Renal cortex interstitium (tissue), 11 donors: ENCODE measurements at regions not wholly inside any gene's neighbourhood (a gene's known extent, or its start where the extent isn't known, plus 50 kb on each side); places are given as distances from the start of the nearest gene placed in this dataset.
"Not testable (repeated sequence)": the region's sequence is repeated elsewhere in the genome, so short reads cannot be mapped to it uniquely, and the experiment has no call there.

Experiments
- DNase-seq, 11 donors: peaks; one replicate each; pipeline ENCODE4 v3.0.0-alpha.2; 2013; ENCODE audit warnings: low read depth in 9 of 11, low spot score in 4 of 11; ENCODE audit errors: extremely low read depth in 1 of 11

DNA sequence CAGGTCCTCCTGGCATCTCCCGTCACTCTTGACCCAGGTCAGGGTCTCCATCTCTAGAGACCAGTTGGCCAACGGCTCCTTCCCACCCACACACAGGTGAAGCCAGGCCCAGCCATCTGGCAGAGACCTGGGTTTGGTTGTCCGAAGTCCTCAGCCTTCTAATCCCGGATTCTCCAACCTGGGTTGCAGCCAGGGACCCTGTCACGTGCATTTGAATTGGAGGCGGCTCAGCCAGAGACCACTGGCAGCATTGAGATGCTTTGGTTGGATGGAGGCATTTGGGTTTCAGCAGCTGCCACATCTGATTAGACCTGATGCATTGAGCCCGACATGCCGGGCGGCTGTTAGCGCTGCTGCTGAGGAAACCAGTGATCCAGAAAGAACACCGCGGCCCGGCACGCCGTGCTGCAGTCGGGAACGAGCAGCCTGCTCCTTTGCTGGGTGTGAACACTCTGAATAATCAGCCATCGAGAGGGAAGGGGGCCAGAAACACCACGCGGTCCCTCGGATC is 163.2 kb downstream of the BRD1 start:
- DNase-seq, result no peak

DNA sequence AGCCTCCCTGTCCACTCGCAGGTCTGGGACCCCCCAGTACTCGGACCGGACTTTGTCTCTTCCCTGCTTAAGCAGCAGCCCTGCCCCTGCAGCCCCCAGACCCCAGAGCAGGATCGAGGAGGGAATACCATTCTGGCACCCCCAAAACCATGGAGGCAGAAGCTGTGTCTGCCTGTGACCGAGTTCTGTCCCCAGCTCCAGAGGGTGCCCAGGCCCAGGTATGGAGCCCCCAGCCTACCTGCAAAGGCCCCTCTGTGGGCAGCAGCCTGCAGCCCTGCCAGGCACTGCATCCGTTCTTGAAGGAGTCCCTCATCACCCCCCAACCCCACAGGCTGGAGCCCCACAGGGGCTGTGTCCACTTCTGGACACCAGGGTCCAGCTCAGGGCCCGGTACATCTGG is 163.8 kb downstream of the BRD1 start:
- DNase-seq, result no peak

DNA sequence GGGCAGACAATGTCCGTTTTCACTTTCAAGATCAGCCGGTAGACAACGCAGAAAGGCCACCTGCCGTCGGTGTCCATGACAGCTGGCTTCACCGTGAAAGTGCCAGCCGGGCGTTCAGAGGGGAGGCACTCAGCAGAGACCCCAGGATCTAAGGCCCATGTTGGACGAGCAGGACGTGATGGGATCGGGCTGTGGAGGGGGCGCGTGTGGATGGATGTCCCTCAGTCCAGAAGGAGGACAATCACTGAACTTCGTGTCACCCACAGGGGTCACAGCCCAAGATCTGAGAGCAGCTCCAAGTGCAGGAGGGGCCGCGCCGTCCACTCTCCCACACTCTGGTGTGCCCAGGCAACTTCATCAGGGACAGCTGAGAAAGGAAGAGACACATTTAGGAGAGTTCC is 164.4 kb downstream of the BRD1 start:
- no peak for DNase-seq

DNA sequence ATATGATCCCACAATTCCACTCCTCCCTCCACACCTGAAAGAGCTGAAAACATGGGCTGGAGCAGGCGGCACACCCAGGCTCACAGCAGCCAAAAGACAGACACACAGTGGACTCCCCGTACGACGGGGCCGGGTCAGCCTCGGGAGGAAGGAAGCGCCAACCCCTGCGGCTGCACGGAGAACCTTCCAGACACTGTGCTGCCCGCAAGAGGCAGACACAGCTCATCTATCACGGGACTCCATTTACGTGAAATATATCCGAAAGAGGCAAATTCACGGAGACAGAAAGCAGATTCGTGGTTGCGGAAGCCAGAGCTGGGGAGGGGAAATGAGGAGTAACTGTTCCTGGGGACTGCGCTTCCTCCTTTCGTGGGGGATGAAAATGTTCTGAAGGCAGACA is 165.0 kb downstream of the BRD1 start:
- DNase-seq, result no peak

DNA sequence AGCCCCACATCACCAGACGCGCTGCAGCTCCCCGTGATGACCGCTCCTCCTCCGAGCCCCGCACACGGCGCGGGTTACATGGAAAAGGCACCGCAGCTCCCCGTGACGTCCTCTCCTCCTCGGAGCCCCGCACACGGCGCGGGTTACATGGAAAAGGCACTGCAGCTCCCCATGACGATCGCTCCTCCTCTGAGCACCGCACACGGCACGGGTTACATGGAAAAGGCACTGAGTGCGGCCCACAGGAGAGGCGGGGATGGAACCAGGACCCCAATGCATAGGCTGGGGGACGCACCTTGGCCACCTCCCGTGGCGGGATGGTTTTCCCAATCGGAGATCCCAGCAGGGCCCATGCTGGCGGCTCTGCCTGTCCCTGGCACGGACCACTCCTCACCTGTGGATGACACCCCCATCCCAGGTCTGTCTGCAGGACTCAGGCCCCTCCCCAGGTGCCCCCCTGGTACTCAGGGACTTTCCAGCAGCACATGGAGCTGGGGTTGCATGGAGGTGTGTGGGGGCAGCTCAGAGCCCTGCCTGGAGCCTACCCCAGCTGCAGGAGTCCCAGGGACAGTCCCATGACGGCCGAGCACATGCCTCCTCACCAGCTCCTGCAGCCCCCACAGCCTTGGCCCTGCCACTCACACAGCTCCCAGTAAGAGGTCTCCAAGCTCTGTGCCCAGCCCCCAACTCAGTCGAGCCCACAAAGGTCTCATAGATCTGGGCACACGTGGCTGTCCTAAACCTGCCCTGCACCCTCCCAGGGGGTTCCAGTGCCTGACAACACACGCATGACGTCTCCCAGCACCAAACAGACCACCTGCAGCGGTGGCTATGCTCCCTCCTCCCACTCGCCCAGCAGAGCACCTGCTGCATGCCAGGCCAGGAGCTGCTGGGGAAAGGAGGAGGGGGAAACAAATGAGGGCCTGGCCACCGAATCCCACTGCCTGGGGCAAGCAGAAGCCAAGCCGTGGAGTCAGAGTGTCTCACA is 166.6 kb downstream of the BRD1 start:
- no peak for DNase-seq

DNA sequence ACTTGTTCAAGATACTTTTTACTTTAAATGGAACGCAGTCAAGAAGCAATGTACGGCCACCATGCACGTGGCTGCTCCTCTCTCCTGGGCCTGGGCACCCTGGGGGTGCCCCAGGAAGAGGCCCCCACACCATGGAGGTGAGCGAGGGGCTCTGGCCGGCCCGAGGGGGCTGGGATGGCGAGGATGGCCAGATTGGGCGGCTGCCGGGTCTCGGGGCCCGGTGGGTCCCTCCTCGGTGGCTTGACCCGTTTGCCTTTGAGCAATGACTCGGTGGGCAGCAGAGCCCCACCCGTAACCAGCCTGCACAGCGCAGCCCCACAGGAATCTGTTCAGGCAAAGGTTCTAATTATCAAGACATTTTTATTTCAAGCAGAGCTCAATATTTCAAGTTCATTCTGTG is 167.4 kb downstream of the BRD1 start:
- no peak for DNase-seq

DNA sequence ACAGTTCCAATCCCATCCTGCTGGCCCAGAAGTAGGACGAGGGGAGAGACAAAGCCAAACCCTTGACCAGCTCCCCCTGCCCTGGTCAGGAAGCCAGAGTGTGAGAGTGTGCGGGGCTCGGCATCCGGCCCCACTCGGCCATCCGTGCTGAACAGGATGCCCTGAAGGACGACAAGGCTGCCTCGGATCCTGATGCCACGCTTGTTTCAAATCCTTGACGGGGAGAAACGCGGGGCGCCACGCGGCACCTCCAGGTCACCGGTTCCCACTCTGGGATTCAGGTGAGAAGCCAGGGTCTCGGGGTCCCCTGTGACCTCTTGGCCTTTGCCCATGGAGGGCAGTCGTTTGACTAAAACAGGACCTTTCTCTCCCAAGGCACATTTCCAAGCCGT is 167.8 kb downstream of the BRD1 start:
- DNase-seq, result no peak

DNA sequence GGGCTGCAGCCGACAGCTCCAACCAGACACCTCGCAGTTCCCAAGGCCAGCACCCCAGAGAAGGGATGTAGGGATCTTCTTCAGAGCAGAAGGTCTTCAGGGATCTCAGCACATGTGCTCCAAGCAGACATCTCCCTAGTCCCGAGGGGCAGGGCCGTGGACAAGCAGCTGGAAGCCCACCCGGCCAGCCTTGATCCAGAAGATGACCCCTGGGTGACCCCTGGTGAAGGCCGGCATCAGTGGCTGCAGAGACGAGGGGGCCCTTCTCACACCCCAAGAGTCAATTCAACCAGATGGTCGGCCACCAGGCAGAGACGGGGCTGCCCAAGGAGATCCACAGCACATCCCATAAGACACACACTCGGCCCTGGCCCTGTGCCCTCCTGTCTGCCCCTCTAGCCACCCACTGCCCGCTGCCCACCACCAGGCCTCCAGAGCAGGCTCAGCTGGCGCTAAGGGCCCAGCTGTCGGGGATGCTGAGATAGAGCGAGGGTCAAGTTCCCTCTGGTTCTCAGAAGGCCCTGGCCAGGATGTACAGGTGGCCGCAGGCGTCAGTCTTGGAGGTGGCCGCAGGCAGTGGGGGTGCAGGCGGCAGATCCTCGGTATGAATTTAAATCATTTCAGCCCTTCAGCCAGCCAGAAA is 168.3 kb downstream of the BRD1 start:
- no peak for DNase-seq

DNA sequence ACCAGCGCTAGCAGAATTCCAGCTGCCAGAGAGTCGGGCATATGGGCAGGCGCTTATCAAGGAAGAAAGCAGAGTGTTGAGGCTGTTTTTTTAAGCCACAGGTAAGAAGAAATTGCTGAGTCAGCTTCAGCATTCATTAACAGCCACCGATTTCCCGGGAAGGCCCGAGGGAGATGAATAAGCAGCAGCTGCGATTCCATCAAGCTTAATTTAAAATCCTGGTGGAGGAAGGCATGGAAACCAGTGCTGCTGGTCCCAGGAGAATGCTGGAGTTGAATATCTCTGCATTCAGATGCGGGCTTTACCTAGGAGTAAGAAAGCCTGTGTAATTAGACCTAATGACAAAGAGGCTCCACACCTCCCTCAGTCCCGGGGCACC is 168.8 kb downstream of the BRD1 start:
- DNase-seq, result no peak

DNA sequence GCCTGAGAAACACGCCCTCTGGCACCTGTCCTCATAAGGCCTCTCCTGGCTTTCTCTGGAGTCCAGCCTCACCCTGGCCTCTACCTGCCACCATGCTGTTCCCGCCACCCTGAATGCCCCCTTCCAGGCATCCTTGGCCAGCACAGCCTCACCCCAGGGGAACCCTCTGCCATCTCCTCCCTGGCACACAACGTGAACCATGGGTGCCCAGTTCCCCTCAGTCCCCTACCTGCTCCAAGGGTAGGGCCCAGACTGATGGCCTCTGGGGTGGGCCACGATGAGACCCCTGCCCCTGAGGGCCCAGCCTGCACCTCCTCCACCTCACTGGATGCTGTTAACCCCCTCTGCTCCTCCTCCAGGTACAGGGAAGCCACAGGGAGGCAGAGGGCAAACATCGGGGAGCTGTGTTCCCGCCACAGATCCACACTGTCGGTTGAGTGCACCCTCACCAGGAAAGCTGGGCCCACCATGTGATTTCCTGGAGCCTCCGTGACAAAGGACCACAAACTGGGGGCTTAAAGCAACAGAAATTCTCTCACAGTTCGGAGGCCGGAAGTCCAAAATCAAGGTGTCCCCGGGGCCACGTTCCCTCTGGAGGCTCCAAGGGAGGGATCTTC is 169.6 kb downstream of the BRD1 start:
- DNase-seq, result no peak

DNA sequence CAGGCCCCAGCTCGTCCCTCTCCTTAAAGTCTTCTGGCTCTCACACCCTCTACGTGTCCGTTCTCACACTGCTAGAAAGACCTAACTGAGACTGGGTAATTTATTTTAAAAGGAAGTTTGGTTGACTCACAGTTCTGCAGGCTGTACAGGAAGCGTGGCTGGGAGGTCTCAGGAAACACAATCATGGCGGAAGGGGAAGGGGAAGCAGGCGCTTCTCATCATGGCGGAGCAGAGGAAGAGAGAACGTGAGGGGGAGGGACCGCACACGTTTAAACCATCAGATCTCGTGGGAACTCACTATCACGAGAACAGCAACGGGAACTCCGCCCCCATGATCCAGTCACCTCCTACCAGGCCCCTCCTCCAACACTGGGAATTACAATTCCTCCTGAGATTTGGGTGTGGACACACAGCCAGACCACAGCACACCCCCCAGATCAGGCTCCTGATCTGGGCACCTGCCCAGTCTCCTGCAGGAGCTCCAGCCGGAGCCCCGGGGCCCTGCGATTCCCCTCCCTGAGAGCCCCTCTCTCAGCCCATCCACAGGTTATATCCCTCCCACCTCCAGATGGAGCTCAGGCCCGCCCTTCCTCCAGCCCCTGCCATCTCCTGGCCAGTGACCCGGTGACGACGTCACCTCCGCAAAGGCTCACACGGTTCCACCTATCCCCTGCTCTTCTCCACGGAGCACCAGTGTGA is 170.2 kb downstream of the BRD1 start:
- no peak for DNase-seq

DNA sequence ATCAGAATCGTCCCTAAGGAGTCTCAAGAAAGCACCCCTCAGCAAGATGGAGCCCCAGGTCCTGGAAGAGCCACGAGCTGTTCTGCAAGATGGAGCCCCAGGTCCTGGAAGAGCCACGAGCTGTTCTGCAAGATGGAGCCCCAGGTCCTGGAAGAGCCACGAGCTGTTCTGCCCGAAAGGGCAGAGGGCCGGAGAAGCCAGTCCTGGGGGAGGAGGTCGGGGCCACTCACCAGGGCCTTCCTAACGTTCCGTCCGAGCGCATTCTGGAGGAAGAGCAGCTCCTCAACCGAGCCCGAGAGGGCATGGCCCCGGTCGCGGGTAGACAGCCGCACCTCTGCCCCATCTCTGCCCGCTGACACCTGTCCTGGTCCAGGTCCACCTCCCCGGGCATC is 170.8 kb downstream of the BRD1 start:
- DNase-seq, result not testable (repeated sequence)

DNA sequence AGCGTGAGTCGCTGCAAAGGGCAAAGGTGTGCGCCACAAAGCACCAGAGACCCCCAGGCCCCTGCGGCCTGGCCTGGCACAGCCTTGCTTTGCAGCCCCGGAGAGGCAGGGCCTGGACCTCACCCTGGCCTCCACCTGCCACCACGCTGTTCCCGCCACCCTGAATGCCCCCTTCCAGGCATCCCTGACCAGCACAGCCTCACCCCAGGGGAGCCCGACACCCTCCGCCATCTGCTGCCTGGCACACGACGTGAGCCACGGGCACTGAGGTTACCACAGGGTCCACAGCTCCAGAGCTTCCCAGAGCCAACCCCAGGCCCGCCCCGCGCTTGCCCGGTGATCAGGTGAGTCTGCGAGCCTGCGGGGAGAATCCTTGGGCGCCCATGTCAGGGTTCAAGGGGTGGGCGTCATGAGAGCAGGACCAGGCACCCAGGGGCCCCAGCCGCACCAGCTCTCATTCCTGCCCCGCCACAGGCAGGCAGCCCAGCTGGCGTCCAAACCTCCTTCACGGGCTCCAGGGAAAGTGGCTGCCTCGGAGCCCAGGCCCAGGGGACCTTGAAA is 171.3 kb downstream of the BRD1 start:
- no peak for DNase-seq

DNA sequence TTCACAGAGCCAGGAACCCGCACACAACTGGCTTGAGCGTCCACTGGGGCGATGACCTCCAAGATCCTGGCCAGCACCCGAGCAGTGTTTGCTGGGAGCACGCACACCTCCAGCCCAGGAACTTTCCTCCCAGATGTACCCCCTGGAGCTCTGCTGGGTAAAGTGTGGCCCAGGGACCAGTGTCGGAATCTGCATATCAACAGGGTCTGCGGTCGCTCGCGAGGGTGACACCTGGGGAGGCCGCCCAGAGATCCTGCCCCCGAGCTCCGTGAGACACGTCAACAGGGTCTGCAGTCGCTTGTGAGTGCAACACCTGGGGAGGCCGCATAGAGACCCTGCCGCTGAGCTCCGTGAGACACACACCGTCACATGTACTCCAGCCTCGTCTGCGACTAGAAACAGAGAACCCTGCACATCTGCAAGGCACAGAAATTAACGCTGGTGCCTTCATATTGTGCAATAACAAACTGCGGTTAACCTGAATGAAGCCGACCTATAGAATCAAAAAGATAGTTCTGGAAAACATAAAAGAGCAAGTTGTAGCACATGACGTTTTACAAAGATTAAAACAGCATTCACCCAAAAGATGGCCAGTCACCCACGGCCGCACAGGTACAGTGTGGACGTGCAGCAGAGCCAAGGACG is 172.4 kb downstream of the BRD1 start:
- DNase-seq, result no peak

DNA sequence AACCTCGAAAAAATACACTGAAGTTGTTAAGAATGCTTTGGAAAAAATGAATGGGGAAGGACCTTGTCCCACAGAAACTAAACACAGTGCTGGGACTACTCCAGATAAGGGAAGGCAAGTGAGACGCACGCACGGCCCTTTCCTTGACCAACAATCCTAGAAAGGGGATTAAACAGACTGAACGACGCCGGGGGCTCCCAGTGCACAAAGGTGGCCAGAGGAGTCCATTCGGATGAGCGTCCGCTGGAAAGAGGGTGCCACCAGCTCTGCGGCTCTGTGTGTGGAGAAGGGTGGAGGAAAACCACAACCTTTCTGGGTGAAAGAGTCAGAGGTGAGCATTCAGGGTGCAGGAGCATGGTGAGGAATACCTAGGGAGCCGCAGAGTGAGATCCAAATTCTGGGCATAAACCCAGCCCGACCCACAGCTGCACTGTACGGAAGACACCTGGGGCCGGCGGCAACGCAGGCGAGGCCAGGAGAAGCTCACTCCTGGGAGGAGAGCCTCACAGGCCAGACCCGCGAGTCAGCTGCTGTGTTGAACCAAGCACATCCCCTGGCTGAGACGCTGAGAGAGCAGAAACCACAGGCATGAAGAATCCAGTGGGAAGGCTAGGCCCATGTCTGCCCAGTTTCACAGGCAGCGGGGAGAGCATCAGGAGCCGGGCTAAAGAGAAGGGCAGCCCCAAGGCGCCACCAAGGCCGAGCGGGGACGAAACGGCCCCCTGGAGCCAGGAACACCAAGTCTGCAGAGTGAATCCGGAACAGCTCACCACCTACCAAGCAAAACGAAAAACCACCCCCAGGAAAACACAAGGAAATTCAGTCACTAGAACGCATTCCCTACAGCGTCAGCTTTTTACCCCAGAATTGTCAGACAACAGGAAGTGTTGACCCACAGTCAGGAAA is 177.1 kb downstream of the BRD1 start:
- no peak for DNase-seq

DNA sequence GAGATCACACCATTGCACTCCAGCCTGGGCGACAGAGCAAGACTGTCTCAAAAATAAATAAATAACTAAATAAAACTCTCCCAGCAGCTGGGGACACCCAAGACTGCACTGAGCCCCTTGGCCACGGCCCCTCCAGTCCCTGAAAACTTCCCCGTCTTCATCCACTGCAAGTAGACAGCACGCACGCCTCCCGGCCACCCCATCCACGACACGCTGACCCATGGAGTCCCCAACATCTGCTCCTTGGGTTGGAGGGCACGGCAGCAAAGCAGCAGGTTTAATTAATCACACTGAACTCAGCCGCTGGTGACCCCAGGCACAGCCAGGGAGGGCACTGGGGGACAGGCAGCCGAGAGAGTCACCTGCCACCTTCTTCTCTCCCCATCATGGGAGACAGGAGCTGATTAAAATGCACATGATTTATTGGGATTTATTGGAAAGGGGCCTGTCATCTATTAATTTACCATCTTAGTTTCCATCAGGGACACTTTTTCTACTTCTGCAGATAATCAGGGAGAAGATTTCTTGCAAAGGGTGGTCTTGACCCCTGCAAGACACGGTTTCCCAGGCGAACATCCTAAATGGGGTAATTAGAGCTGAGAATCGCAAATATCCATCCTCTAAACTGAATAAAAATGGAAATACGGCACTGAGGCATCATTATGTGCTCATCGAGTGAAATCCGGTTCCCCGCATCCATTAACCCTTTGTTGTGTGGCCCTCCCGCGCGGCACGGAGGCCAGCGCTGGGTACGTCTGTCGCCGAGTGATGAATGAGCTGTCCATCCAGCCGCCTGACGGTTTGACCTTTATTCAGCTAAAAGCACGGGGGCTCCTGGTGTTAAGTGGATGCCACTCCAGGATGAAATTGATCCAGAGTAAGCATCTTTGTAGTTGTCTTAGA is 178.3 kb downstream of the BRD1 start:
- no peak for DNase-seq

DNA sequence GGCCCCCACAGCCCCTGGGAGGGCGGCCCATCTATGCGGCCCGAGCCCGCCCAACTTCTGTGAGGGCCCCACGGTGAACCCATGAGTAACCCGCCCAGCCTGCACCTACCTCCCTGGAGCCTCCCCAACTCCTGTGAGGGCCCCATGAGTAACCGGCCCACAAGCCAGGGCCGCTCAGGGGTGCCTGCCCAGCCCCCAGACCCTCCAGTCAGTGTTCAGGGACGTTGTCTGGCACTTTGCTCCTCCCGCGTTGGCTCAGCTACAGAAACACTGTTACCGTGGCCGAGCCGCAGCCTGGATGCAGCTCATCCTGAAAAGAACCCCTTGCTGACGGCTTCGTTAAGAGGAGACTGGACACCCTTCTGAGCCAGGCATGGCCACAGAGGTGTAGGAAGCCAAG is 179.6 kb downstream of the BRD1 start:
- no peak for DNase-seq
